ENCODE measurements at regions not wholly inside any gene's neighbourhood (a gene's known extent, or its start where the extent isn't known, plus 50 kb on each side); places are given as distances from the start of the nearest gene placed in this dataset. TPM values are rescaled to one million over a fixed set of nuclear protein-coding genes. Genes with fewer than 3 reads are reported as not detected.

DNA sequence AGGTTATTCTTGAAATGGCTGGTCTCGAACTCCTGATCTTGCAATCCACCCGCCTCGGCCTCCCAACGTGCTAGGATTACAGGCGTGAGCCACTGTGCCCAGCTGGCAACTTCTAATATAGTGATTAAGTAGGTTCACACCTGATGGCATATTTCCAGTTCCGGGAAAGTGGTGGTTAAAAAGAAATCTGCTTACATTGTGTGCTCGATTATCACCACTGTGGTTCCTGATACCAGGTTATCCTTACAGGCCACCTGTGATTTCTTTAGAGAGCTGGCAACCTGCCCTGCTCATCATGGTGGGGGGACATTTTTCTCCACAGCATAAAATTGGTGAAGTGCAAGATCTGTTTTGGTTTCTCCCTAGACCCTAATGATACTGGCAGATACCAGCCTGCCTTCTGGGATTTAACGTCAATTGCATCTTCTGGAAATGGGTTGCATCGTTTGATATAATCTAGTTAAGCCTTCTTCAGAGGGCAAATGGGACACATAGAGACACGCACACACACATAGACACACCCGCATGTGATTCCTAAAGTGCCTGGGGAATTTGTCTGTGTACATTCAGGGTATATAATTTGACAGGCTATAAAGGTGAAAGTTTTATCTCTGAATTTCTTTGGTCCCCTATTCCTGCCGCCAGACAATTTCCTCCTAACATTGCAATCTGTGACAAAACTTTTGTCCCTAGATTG is 49.7 kb upstream of the CITED2 start (continued):
- TF ChIP-seq STAT5A (IDR thresholded peaks at IDR 0.05; ENCODE audit: borderline replicate concordance, low read length), result peak; percentile 49; the same call in 1 of the 2 replicates
- TF ChIP-seq, protein P1, sequence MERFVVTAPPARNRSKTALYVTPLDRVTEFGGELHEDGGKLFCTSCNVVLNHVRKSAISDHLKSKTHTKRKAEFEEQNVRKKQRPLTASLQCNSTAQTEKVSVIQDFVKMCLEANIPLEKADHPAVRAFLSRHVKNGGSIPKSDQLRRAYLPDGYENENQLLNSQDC (CRISPR knock-in tag; IDR thresholded peaks at IDR 0.05), result no peak
- no peak for TF ChIP-seq ZC3H11A (IDR thresholded peaks at IDR 0.05; ENCODE audit: low read depth, low read length)
- TF ChIP-seq PCBP2 (IDR thresholded peaks at IDR 0.05; ENCODE audit: low read depth, low read length, poor library complexity, severe bottlenecking), result no peak
- TF ChIP-seq ARID1B (IDR thresholded peaks at IDR 0.05), result peak; percentile 81
- 0 out of 2 replicates have a peak, but pooled peaks have one; percentile 19 for TF ChIP-seq FOXM1 (IDR thresholded peaks at IDR 0.05; ENCODE audit: low read depth)
- TF ChIP-seq FOXM1 (CRISPR knock-in tag; IDR thresholded peaks at IDR 0.05; ENCODE audit: low read depth), result no peak
- TF ChIP-seq SLC30A9 (CRISPR knock-in tag; IDR thresholded peaks at IDR 0.05), result no peak
- TF ChIP-seq, protein P2, sequence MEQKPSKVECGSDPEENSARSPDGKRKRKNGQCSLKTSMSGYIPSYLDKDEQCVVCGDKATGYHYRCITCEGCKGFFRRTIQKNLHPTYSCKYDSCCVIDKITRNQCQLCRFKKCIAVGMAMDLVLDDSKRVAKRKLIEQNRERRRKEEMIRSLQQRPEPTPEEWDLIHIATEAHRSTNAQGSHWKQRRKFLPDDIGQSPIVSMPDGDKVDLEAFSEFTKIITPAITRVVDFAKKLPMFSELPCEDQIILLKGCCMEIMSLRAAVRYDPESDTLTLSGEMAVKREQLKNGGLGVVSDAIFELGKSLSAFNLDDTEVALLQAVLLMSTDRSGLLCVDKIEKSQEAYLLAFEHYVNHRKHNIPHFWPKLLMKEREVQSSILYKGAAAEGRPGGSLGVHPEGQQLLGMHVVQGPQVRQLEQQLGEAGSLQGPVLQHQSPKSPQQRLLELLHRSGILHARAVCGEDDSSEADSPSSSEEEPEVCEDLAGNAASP (IDR thresholded peaks at IDR 0.05), result no peak
- no peak for TF ChIP-seq PHTF2 (CRISPR knock-in tag; IDR thresholded peaks at IDR 0.05)
- no peak for TF ChIP-seq RBM22 (IDR thresholded peaks at IDR 0.05; ENCODE audit: low read depth, low read length, poor library complexity, severe bottlenecking)

Small RNA genes lying in the stretch of these regions (microRNA-seq; reads per million reads assigned to microRNA genes)
- gene MIR3668 (ENCODE audit: borderline microRNAs expressed) (1.1 reads per million, percentile 10 among the genes with 10 or more reads in this experiment), gene MIR4465 (ENCODE audit: borderline microRNAs expressed) (3.5 reads per million, percentile 37 among the genes with 10 or more reads in this experiment)

Small RNA genes lying in the stretch of these regions (small RNA-seq; reads per million reads assigned to genes)
- gene AL357080.1 (not detected), gene MIR3668 (0.55 reads per million, percentile 28 among the genes with 10 or more reads in this experiment), gene MIR4465 (0.88 reads per million, percentile 53 among the genes with 10 or more reads in this experiment), gene RN7SKP106 (not detected), gene RNA5SP220 (not detected)

All from K562 (cell line).